ENCODE measurements at regions not wholly inside any gene's neighbourhood (a gene's known extent, or its start where the extent isn't known, plus 50 kb on each side); places are given as distances from the start of the nearest gene placed in this dataset.
"Not testable (repeated sequence)": the region's sequence is repeated elsewhere in the genome, so short reads cannot be mapped to it uniquely, and the experiment has no call there.

GRCh38 chr14:46136456-46136855 lies 515.1 kb downstream of the RPL10L start:
- intact Hi-C loops (cut with DNase I) = no loop called here
- no peaks in the 10 kb centered on the region for H3K9me3 ChIP-seq
- H3K27me3 ChIP-seq = no peaks in the 10 kb centered on the region
- H3K4me3 ChIP-seq = no peak overlapping the region
- 70 to 88% methylated on average over 1 of the region's 1 CpG for WGBS, 2 donors
- H3K27ac ChIP-seq = no peak overlapping the region
- FAIRE-seq = no peak
- DNase-seq = no peak
- H3K4me1 ChIP-seq = no peaks in the 10 kb centered on the region
- no peak for ATAC-seq
- no peak for TF ChIP-seq CTCF (IDR thresholded peaks at IDR 0.05)
- no peaks in the 10 kb centered on the region for H3K36me3 ChIP-seq

- ATAC-seq = no peak
- FAIRE-seq = no peak
These were observed 543.4 kb downstream of the RPL10L start for GRCh38 chr14:46108228-46108627.

GRCh38 chr14:46100901-46101300 lies 550.7 kb downstream of the RPL10L start:
- H3K27me3 ChIP-seq; H3K9me3 ChIP-seq; ATAC-seq; DNase-seq; H3K4me3 ChIP-seq; intact Hi-C loops (cut with DNase I); FAIRE-seq; H3K4me1 ChIP-seq; H3K27ac ChIP-seq; H3K36me3 ChIP-seq: not testable (repeated sequence)
- WGBS, 2 donors = 64 to 71% methylated on average over 7 to 8 of the region's 8 CpGs

More at GRCh38 chr14:46108228-46108627, 543.4 kb downstream of the RPL10L start:
- no peaks in the 10 kb centered on the region for H3K27me3 ChIP-seq
- no peaks in the 10 kb centered on the region for H3K9me3 ChIP-seq
- H3K36me3 ChIP-seq = no peaks in the 10 kb centered on the region
- intact Hi-C loops (cut with DNase I) = no loop called here
- H3K27ac ChIP-seq = no peak overlapping the region
- no peak overlapping the region for H3K4me3 ChIP-seq
- no peak for DNase-seq
- no peaks in the 10 kb centered on the region for H3K4me1 ChIP-seq
- WGBS, 2 donors = 92 to 100% methylated on average over 2 of the region's 2 CpGs
- no peak for TF ChIP-seq CTCF (IDR thresholded peaks at IDR 0.05)

DNA sequence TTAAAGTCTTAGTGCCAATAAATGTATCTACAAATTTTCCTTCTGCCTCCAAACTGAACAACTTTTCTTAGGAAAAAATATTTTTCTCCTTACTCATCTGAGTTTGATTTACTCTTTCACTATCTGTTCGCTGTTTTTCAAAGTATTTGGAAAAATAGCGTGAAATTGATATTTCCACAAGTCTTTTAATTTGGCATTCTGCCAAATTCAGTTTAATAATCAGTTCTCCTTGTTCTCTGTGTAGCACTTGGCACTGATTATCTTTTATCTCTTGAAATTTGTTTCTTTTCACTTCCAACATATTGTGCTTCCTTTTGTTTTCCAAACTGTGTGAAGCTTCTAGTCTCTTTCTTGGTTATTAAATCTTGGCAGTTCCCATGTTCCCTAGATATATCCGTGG lies 559.8 kb downstream of the RPL10L start:
- no peaks in the 10 kb centered on the region for H3K4me1 ChIP-seq
- no peak for FAIRE-seq
- 59 to 71% methylated on average over 3 of the region's 3 CpGs for WGBS, 2 donors

DNA sequence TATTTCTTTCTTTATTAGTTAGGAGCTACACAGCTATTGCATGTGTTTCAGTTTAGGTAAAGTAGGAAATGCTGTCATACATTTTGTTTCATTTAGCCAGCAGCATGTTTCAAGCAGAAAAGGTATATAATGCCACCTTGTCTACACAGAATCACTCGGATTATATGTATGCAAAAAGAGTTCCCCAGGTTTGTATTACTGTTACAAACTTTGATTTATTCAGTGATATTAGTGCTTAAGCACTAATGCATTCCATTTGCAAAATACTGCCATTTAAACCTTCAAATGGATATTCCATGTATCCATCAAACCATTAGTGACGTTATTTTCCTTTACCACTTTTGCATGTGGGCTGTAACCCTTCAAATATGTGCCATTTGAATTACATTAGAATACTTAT lies 564.0 kb downstream of the RPL10L start:
- ATAC-seq = no peak
- Histone ChIP-seq H3K27ac (no peak overlapping the region), H3K9me3 (no peaks in the 10 kb centered on the region), H3K27me3 (no peaks in the 10 kb centered on the region), H3K4me1 (no peaks in the 10 kb centered on the region), H3K36me3 (no peaks in the 10 kb centered on the region), H3K4me3 (no peak overlapping the region)
- TF ChIP-seq CTCF (IDR thresholded peaks at IDR 0.05) = no peak
- FAIRE-seq = no peak
- intact Hi-C loops (cut with DNase I) = no loop called here
- no peak for DNase-seq
- 40 to 53% methylated on average over 2 of the region's 2 CpGs for WGBS, 2 donors

More for the DNA sequence above, 559.8 kb downstream of the RPL10L start:
- no peak for DNase-seq
- no peaks in the 10 kb centered on the region for H3K27me3 ChIP-seq
- no peak overlapping the region for H3K4me3 ChIP-seq
- no peak overlapping the region for H3K27ac ChIP-seq
- H3K9me3 ChIP-seq = no peaks in the 10 kb centered on the region
- no peak for TF ChIP-seq CTCF (IDR thresholded peaks at IDR 0.05)
- H3K36me3 ChIP-seq = no peaks in the 10 kb centered on the region
- ATAC-seq = no peak
- intact Hi-C loops (cut with DNase I) = no loop called here

DNA sequence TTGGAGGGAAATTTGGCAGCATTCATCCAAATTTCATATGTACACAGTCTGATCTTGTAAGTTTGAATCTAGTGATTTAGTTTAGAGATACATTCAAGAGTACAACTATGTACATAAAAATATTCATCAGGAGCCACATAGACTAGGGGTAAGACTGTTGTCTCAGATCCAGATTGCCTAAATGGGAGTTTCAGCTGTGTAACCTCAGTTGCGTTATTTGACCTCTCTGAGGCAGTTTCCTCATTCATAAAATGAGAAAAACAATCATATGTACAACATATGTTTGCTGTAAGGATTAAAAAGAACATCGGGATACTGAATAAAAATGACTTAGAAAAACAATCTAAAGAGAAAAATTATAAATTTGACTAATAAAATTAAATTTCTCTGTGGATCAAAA lies 577.5 kb downstream of the RPL10L start:
- no peak overlapping the region for H3K27ac ChIP-seq
- no peak for FAIRE-seq
- no peak for ATAC-seq
- H3K27me3 ChIP-seq = no peaks in the 10 kb centered on the region
- H3K36me3 ChIP-seq = no peaks in the 10 kb centered on the region
- H3K4me1 ChIP-seq = no peaks in the 10 kb centered on the region
- 60 to 80% methylated on average over 2 of the region's 2 CpGs for WGBS, 2 donors
- intact Hi-C loops (cut with DNase I) = no loop called here
- no peak for DNase-seq
- H3K4me3 ChIP-seq = no peak overlapping the region
- no peak for TF ChIP-seq CTCF (IDR thresholded peaks at IDR 0.05)
- no peaks in the 10 kb centered on the region for H3K9me3 ChIP-seq

Data from pancreas (tissue), 10 donors.